A673 (cell line): ENCODE measurements at regions not wholly inside any gene's neighbourhood (a gene's known extent, or its start where the extent isn't known, plus 50 kb on each side); places are given as distances from the start of the nearest gene placed in this dataset.

ENCODE experiments used
- CTCF ChIP-seq: fragments of 300-800, 200-600 bp; sonication (generic); conservative IDR thresholded peaks from 2 replicates; pipeline ENCODE4 v1.5.1; 2017; ENCODE audit warnings: low read depth, mild to moderate bottlenecking, antibody characterized with exemption, low read length, moderate library complexity, mixed read lengths
- EZH2 ChIP-seq: fragments of 200-600 bp; sonication (generic); IDR thresholded peaks from 2 replicates; pipeline ENCODE4 v1.6.1; 2017; ENCODE audit warnings: borderline replicate concordance, low read depth, mild to moderate bottlenecking, mixed read lengths, antibody characterized with exemption, low read length; ENCODE audit not compliant: poor library complexity, severe bottlenecking

GRCh38 chr2:20113986-20114938, 62.8 kb upstream of the LAPTM4A start:
- TF ChIP-seq CTCF, result no peak
- TF ChIP-seq EZH2, result no peak
